ENCODE measurements at regions not wholly inside any gene's neighbourhood (a gene's known extent, or its start where the extent isn't known, plus 50 kb on each side); places are given as distances from the start of the nearest gene placed in this dataset.

- TF ChIP-seq CTCF (conservative IDR thresholded peaks at IDR 0.05 in 1 of 2, IDR thresholded peaks at IDR 0.05 in 1 of 2; ENCODE audit: low read depth in 1 of 2, low read length in 2 of 2) (no peak), EZH2 (IDR thresholded peaks at IDR 0.05; ENCODE audit: low read length, missing control alignments) (no peak)
Measured at GRCh38 chr3:64449026-64449425, 223.8 kb upstream of the PRICKLE2 start.
